Lower lobe of right lung (tissue), 2 donors: ENCODE measurements at regions not wholly inside any gene's neighbourhood (a gene's known extent, or its start where the extent isn't known, plus 50 kb on each side); places are given as distances from the start of the nearest gene placed in this dataset.

Experiments used
- ATAC-seq, 2 donors: fragments of 200-7000 bp; cut with Tn5 transposase; one replicate each; pipeline ENCODE4 v1.9.1; 2020 to 2022; ENCODE audit warnings: mild to moderate bottlenecking in 2 of 2, moderate library complexity in 2 of 2
- DNase-seq: peaks from one replicate; pipeline ENCODE4 v3.0.0-alpha.2; 2020
- H3K27ac ChIP-seq: fragments of 200-600 bp; one replicate; pipeline ENCODE4 v1.8.0; 2022
- H3K27me3 ChIP-seq: fragments of 200-600 bp; one replicate; pipeline ENCODE4 v1.8.0; 2022; ENCODE audit warnings: low read depth
- H3K36me3 ChIP-seq: fragments of 200-600 bp; one replicate; pipeline ENCODE4 v1.8.0; 2022; ENCODE audit warnings: mild to moderate bottlenecking
- H3K4me1 ChIP-seq: fragments of 200-600 bp; one replicate; pipeline ENCODE4 v1.8.0; 2022
- H3K4me3 ChIP-seq: fragments of 200-600 bp; one replicate; pipeline ENCODE4 v1.8.0; 2022; ENCODE audit warnings: mild to moderate bottlenecking
- H3K9me3 ChIP-seq: fragments of 200-600 bp; one replicate; pipeline ENCODE4 v1.8.0; 2022
- CTCF ChIP-seq: fragments of 200-600 bp; IDR thresholded peaks from one replicate; pipeline ENCODE4 v1.8.0; 2022; ENCODE audit warnings: antibody characterized with exemption, mild to moderate bottlenecking
- intact Hi-C: fragments of 100-400 bp; cut with DNase I; formaldehyde crosslinking; loops from one replicate; pipeline ENCODE4 v1.11.0; 2022
- donor health status: DM: no; HTN: yes; CAD: no; lungs with severe emphysema.

- no peak for TF ChIP-seq CTCF
Measured at GRCh38 chr10:108663587-108663986, 1259.7 kb downstream of the XPNPEP1 start.

GRCh38 chr10:108662975-108663374 is 1260.3 kb downstream of the XPNPEP1 start:
- no peak for ATAC-seq
- Histone ChIP-seq H3K27ac (no peak overlapping the region), H3K4me1 (no peaks in the 10 kb centered on the region), H3K36me3 (no peaks in the 10 kb centered on the region), H3K27me3 (no peaks in the 10 kb centered on the region), H3K4me3 (no peak overlapping the region), H3K9me3 (no peaks in the 10 kb centered on the region)
- no peak for TF ChIP-seq CTCF
- intact Hi-C loops: no loop called here
- no peak for DNase-seq

More at GRCh38 chr10:108663587-108663986, 1259.7 kb downstream of the XPNPEP1 start:
- ATAC-seq: no peak
- H3K27me3 ChIP-seq: no peaks in the 10 kb centered on the region
- H3K4me1 ChIP-seq: no peaks in the 10 kb centered on the region
- no peak overlapping the region for H3K27ac ChIP-seq
- no peak overlapping the region for H3K4me3 ChIP-seq
- H3K36me3 ChIP-seq: no peaks in the 10 kb centered on the region
- intact Hi-C loops: no loop called here
- no peaks in the 10 kb centered on the region for H3K9me3 ChIP-seq
- no peak for DNase-seq

GRCh38 chr10:108655057-108655456 is 1268.3 kb downstream of the XPNPEP1 start:
- no peaks in the 10 kb centered on the region for H3K4me1 ChIP-seq
- H3K36me3 ChIP-seq: no peaks in the 10 kb centered on the region
- intact Hi-C loops: no loop called here
- no peak for TF ChIP-seq CTCF
- no peak for ATAC-seq
- DNase-seq: no peak
- peaks cover 2% of the 10 kb centered on the region for H3K9me3 ChIP-seq
- H3K27ac ChIP-seq: no peak overlapping the region
- H3K4me3 ChIP-seq: no peak overlapping the region
- no peaks in the 10 kb centered on the region for H3K27me3 ChIP-seq

GRCh38 chr10:108653531-108653930 is 1269.8 kb downstream of the XPNPEP1 start:
- no peaks in the 10 kb centered on the region for H3K4me1 ChIP-seq
- intact Hi-C loops: no loop called here
- H3K4me3 ChIP-seq: no peak overlapping the region
- H3K9me3 ChIP-seq: peaks cover 2% of the 10 kb centered on the region
- DNase-seq (no peak), ATAC-seq (no peak)
- TF ChIP-seq CTCF: no peak
- H3K36me3 ChIP-seq: no peaks in the 10 kb centered on the region
- no peak overlapping the region for H3K27ac ChIP-seq
- H3K27me3 ChIP-seq: no peaks in the 10 kb centered on the region

GRCh38 chr10:108639010-108639409 is 1284.3 kb downstream of the XPNPEP1 start:
- Histone ChIP-seq H3K4me3 (no peak overlapping the region), H3K9me3 (no peaks in the 10 kb centered on the region), H3K36me3 (no peaks in the 10 kb centered on the region), H3K27me3 (no peaks in the 10 kb centered on the region), H3K27ac (no peak overlapping the region), H3K4me1 (no peaks in the 10 kb centered on the region)
- TF ChIP-seq CTCF: no peak
- ATAC-seq: peak; percentile 95 to 99
- DNase-seq: peak; percentile 40
- intact Hi-C loops: no loop called here

GRCh38 chr10:108638225-108638624 is 1285.1 kb downstream of the XPNPEP1 start:
- no peak overlapping the region for H3K4me3 ChIP-seq
- no peak overlapping the region for H3K27ac ChIP-seq
- TF ChIP-seq CTCF: no peak
- intact Hi-C loops: no loop called here
- H3K36me3 ChIP-seq: no peaks in the 10 kb centered on the region
- no peaks in the 10 kb centered on the region for H3K27me3 ChIP-seq
- no peaks in the 10 kb centered on the region for H3K9me3 ChIP-seq
- H3K4me1 ChIP-seq: no peaks in the 10 kb centered on the region
- DNase-seq: no peak
- ATAC-seq: peak; percentile 63 to 74
